ENCODE measurements at regions not wholly inside any gene's neighbourhood (a gene's known extent, or its start where the extent isn't known, plus 50 kb on each side); places are given as distances from the start of the nearest gene placed in this dataset.
"Not testable (repeated sequence)": the region's sequence is repeated elsewhere in the genome, so short reads cannot be mapped to it uniquely, and the experiment has no call there.

DNA sequence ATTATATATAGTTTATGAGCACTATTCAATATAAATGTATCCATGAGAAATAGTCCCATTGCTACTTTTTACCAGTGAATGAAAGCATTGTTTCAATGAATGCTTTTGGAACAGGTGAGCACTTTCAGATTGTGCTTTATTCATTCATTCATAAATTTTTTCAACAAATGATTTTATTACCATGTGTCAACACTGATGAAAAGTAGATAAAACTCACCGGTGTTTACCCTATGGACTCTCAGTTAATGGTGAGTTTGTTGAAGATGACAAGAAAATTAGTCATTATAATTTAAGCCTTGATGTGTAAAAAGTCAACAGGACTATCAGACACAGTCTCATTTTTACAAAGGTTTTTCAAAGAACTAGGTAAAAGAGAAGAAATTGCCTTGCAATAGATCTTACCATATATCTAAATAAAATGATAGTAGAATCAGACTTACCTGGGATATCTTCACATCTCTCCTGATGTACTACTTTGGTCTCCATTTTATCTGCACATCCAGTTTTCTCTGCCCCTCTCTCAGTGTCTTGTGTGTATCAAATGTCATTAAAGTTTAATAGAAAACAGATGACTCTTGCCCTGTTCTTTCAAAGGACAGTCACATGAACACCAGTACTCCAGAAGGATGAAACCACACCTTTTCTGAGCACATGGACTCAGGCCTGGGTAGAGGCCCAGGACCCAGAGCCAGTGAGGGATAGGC, 325.3 kb upstream of the RND3 start:
- DNase-seq = no peak

DNA sequence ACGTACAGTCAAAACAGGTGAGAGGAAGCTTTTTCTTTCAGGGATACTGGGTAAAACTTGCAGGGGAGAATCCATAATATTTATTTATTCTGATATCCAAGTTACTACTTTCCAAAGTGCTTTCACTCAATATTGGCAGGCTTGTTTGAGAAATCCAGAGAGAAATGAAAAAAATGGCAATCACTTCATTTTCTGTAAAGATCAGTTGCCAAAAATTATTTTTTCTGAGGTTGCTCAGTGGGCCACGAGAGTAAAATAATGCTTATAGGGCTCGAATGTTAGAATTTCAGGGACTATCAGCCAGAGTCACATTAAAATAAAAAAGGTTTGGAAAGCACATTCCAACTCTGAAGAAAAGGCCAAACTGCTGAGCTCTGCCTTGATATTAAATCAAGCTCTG, 324.6 kb upstream of the RND3 start:
- no peak for DNase-seq

DNA sequence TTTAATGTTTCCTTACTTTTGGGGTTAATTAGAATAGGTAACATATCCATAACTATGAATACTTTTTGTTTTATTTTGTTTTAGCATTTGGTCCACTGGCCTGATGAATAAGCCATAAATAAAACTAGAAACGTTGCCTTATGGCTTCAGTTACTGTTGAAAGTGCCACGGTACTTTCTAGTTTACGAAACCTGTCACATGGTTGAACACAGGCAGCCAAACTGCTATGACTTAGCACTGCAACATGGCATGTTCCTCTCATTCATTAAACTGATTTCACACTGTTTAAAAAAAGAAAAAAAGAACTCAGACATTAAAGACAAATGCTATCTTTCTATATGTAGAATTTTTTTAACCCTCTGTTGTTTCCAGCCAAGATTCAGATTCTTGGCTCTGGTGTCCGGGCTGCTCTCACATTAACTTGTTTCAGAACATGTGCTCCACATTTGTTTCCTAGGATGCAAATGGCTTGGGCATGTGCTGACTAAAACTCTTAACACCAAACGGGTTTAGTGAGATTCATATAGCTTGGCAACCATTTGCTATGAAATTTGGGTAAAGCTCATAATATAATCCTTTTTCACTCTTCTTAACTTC, 323.9 kb upstream of the RND3 start:
- DNase-seq = no peak

DNA sequence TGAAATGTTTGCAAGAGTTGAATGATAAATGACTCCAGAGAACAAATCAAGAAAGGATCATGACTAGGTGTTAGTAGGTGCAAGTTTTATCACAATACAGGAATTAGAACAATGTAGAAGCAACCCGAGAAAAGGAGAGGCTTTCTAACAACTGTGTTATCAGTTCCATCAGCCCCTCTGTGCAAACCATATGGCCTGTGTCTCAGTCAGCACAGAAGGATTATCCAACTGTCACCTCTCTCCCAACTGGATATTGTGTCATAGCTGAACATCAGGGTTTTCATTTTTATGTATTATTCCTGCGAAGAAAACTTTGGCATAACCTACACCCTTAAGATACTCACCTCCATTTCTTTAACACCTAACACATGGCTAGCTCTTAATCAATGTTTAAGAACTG, 321.6 kb upstream of the RND3 start:
- no peak for DNase-seq

DNA sequence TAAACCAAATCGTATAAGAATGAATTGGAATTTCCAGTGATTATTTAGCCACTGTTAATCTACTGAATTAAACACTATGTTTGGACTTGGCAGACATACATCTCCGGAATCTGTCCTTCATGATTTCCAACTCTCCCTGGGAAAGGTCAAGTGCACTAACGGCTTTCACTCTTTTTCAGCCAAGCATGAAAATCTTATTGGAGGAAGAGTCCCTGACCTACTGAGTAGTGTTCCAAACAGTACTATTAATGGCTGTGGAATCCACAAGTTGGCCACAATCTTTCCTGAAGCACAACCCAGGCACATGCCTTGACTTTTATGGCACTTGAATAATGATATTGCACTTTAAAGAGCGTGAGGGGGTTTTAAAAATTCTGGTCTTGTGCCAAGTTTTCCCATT, 318.9 kb upstream of the RND3 start:
- DNase-seq = no peak

DNA sequence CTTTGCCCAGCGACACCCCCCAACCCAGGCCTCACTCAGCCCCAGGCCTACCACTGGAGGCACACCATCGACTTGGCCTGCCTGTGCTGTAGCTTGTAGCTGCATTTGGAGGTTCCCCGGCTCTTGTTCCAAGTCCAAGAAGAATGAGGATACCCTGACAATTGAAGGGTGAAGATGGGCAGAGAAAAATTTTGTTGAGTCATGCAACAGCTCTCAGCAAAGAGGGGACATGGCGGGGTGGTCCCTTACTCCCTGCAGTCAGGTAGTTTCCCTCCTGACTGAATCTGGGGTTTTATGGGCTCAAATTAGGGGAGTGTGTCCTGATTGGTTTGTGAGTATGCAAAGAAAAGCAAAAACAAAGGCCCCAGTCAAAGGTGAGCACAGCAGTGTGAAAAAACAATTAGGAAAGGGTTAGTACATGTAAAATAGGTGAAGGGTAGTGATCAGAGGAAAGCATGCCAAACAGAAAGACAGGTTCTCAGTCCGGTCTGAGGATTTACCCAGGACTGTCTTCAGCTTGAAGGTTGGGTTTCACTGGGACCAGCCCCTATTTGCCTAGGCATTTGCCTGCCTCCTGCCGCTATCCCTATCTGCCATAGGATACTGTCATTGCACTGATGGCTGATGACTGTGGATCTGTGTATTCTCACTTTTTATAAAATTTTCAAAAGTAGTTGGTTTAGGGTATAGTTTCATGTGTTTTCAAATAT, 316.4 kb upstream of the RND3 start:
- DNase-seq = no peak

DNA sequence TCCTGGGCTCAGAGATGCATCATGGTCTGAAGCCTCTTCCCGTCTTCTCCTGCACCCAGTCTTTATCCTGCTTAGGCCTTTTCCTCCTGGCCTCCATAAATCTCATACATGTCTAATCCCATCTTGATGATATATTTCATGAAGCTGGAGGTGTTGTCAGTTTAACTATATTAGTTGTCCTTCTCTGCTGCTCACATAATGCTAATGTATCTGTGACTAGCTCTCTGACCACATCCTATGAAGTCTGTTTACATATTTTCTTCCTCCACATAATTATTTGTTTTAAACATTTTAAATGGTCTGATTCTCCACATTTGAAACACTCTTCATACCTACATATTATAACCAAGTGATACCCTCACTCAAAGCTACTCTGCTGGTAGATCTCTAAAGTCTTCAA, 315.2 kb upstream of the RND3 start:
- DNase-seq = no peak

DNA sequence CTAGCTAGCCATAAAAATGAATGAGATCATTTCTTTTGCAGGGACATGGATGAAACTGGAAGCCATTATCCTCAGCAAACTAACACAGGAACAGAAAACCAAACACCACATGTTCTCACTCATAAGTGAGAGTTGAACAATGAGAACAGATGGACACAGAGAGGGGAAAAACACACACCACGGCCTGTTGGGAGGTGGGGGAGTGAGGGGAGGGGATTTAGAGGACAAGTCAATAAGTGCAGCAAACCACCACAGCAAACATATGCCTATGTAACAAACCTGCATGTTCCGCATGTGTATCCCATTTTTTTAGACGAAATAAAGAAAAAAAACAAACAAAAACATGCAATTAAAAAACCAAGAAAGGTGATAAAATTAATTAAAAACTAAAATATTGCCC, 308.8 kb upstream of the RND3 start:
- DNase-seq = not testable (repeated sequence)

DNA sequence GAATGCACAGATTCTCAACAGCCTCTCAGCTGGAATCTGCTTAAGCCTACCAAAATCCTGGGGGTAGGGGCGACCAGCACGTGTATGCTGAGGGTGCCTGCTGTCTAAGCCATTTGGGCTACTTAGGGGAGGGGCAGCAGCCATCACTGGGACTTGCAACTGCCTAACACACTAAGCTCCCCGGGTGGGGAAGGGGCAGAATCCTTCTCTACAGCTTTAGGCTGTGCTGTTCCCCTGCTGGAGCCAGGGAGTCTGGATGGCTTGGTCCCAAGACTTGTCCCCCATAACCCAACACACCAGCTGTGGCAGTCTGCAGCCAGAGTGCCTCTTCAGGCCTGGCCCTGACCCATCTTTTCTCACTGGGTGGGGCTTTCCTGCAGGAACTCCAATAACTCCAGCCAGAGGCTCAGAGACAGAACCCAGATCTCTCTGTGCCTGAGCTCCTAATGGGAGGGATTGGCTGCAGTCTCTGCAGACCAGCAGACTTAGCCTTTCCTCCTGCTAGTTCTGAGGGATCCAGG, 305.4 kb upstream of the RND3 start:
- DNase-seq = no peak

DNA sequence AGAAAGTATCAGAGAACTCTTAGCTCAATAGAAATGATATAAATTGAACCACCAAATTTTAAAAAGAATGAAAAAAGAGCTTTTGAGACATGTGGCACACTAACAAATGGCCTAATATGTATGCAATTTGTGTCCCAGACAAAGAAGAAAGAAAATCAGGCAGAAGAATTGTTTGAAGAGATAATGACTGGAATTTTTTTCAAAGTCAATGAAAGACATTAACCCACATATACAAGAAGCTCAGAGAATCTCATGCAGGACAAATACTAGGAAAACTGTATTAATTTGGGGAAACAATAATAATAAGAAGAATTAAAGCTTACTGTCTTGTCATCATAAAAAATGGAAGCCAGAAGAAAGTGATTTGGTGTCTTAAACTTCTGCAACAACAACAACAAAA, 304.1 kb upstream of the RND3 start:
- no peak for DNase-seq

DNA sequence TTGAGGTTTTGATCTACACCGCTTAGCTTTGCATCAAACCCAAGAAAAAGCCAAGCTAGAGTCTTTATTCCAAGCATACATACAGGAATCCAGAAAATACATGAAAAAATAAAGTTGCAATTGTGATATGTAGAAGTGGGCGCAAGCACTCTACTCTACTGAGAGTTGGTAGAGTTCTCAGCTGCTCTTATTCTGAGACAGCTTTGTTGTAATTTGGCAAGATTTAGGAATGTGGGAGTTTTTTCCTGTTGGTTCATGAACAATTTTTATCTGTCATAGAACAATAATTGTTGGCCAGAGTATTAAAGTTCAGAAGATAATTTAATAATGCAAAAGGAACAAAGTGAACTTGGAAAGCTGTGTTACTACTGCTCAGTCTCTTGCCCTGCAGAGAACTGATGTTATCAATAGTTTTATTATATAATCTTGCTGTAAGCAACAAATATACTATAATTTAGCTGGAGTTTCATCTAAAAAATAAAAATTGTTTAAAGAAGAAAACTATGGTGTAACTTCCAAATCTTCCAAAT, 302.0 kb upstream of the RND3 start:
- no peak for DNase-seq

DNA sequence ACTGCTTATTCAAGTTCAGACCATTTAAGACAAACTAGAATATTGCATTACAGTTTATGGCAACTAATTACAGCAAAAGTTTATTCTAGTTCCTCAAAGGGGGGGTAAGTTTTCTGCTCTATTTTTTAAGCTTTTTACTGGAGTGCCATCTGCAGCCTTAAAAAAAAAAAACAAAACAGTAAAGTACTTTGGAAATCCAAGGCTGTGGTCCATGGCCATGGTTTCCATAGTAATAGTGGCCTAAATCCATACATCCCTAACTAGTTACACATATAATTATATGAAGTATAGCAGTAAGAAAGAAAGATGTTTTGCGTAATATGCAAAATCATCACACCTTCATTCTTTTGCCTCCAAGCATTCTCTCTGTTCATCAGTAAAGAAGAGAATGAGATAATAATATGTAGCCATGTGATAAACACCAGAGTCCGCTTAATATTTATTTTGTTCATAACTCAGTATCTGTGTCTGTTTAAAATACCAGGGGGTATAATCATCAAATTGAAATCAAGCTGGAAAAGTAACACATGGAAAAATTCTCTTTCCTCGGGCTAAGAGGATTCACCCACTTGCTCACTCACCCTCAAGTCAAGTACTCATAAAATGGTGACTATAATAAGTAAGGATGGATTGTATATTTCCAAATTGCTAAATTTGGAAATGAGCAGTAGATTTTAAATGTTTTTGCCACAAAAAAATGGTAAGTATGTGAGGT, 301.1 kb upstream of the RND3 start:
- DNase-seq = no peak

DNA sequence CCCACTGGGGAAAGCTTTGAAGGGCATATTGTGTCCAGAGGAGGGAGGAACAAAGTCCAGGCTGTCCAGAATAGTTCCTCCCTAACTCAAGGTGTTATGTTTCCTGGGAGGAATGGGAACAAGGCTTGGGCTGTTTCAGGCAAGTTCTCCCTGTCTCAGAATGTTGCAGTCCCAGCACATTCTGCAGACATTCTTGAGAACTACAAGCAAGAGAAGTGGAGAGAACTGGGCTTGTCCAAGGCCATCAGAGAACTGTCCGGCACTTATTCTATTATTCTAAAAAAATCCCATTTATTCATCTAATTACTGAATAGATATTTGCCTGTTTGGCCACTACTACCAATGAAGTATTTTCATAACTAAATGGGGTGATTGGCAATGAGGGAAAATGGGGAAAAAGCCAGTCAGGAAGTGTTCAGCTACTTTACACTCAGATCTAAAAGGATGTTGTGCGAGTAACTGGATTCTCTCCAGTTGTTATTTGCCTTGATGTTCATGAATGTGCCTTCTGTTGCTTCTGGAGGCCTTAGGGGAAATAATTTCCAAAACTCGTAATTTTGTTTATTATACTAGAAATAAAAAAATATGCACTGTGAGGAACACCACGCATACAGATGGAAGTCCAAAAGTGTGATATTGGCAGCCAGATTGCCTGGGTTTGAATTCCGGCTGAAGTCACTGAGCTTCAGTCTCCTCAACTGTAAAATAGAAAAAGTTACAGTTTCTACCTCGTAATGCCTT, 300.1 kb upstream of the RND3 start:
- DNase-seq = no peak

DNA sequence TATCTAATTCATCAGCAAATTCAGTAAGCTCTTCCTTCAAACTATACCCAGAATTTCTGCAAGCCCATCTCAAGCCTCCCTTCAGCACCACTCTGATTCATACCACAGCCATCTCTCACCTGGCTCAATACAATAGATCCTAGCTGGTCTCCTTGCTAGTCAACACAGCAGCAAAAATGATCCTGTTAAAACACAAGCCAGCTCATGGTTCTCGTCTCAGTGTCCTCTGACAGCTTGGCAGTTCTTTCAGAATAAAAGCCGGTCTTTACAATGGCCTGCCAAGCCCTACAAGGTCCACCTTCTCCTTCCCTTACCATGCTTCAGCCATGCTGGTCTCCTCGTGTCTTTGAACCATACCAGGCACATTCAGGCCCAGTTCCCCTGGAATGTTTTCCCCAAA, 296.9 kb upstream of the RND3 start:
- no peak for DNase-seq

DNA sequence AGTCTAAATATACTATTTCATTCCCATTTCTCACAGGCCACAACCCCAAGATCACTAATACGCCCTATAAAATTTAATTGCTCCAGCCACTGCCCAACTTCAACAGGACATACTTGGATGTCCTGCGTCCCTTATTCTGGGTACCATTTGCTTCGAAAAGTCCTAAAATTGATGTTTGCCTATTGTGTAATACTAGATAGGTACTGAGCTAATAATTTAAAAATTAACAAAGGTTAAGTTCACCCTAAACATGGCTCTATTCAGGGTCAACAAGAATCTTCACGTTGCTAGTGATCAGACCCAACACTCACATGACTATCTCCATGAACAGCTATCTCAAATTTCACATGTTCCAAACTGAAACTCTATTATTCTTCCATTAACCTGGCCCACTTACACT, 296.4 kb upstream of the RND3 start:
- DNase-seq = no peak

DNA sequence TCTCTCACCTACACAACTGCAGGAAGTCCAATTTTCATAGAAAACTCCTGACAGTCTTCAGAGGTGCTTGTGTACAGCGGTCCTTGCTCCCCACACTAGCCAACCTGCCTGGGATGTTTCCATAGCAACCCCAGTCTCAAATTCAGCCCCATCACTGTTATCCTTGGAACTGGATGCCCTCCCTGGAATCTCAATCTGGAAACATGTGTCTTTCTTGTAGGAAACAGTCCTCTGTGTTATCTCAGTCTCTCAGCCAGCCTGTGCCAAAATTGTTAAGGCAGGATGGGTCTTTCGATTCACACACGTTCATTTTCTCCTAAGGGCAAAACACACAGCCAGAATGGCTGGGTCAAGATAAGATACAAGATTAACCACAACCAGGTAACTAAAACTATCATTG, 295.5 kb upstream of the RND3 start:
- DNase-seq = no peak

DNA sequence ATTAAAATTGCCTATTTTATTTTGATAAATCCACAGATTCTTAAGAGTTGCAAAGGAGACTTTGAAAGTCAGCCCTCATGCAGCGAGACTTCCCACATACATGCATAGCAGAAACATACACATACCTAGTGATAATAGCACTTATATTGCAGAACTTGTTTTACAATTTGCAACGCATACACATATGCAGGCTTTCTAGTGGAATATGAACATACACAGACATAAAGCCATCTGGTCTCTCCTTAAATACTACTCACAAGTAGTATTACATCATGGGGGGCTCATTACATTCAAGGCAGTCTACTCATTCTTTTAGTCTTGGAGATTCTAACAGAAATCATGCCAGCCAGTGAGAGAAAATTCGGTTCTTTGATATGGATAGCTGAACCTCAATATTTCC, 295.1 kb upstream of the RND3 start:
- DNase-seq = no peak

DNA sequence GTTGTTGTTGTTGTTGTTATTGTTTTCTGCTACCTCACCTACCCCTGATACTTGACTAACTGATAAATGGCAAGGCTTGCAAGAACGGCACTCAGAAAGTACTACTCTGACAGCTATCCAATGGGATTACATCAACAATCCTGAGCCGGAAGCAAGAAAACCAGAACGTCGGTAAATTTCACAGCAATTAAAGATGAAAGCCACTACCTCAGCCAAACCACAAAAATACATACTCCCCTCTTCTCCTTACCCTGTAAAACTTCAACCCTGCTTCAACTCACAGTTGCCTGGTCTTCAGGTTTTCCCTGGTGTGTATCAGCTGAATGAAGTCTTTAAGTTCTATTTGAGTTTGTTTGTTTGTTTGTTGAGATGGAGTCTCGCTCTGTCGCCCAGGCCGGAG, 293.7 kb upstream of the RND3 start:
- no peak for DNase-seq

DNA sequence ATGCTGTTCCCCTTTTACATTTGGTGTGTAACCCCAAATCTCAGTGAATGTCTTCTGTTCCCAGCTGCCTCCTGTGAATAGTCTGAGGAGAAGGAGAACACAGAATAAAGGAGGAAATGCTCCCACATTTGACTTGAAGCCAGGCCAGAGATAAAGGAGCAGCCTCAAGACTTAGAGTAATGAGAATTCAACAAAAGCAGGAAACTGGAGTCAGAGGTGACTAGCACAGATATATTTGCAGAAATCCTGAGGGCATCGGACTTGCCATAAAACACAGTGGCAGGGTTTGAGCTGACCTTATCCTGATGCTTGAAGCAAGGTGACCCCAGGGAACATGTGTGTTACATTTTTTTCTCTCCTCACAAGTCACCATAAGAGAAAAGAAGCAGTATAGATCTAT, 291.4 kb upstream of the RND3 start:
- DNase-seq = no peak

DNA sequence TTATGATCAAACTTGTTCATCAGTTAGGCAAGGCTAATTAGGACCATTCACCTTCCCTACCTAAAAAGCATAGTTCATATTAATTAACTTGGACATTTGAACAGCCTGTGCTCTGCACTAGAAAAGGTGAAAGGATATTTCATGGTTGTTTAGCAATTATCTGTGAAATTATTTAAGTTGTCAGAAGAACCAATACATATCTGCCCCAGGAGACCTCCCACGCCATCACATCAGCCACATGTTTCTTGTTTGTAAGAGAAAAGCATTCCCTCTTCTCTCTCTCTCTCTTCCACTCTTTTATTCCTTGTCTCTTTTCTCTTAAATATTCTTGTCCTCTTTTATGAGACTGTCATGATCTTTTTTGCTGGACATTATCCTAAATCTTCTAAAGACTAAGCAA, 282.0 kb upstream of the RND3 start:
- DNase-seq = no peak

DNA sequence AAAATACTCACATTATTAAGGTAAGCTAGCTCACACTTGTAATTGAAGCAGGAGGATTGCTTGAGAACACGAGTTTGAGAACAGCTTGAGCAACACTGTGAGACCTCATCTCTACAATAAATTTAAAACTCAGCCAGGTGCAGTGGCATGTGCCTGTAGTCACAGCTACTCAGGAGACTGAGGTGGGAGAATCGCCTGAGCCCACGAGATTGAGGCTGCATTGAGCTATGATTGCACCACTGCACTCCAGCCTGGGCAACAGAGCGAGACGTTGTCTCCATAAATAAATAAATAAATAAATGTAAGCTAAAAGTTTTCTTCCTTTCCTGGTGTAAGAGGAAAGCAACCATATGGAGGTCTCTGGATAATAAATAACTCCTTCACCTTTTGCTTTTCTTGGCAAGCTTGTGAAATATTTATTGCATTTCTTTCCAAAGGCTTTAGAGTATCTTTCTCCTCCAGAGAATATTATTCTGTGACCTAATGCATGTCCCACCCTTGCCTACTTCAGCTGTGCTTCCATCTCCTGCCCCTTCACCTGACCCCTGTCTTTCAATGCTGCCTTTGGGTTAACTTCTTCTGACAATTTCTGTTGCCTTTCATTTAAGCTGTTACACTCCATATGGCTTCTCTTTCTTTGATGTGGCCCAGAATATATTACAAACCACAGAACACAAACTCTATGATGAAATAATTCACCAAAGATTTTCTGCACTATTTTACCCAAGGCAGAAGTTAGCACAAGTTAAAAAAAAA, 280.7 kb upstream of the RND3 start:
- no peak for DNase-seq

DNA sequence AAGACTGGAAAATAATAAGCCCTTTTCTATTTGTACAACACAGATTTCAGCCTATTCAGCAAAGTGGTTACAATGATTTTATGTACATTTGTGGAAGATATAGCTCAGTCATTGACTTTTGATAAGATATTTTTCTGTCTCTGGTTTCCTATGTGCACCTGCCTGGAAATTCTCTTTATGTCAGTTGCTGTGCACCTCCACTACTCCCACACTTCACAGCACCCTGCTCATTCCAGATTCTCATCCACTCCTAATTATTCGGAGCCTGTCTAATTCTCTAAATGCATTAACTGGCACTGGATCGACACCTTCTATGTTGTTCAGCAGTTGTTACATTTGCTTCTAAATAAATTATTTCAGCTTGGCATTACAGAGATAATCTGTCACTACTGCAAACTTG, 275.1 kb upstream of the RND3 start:
- DNase-seq = no peak
